ENCODE measurements at regions not wholly inside any gene's neighbourhood (a gene's known extent, or its start where the extent isn't known, plus 50 kb on each side); places are given as distances from the start of the nearest gene placed in this dataset.

- Histone ChIP-seq H3K27ac (ENCODE audit: low read depth, low read length) (no peak overlapping the region), H3K9me3 (ENCODE audit: control insufficient read depth, insufficient read depth, low read length) (no peaks in the 10 kb centered on the region), H3K4me3 (ENCODE audit: low read depth, low read length) (no peak overlapping the region), H3K27me3 (ENCODE audit: control insufficient read depth, insufficient read depth, low read length) (no peaks in the 10 kb centered on the region)
- CTCF ChIA-PET = no interaction called here
- POLR2A ChIA-PET = no interaction called here
- TF ChIP-seq, protein P1, sequence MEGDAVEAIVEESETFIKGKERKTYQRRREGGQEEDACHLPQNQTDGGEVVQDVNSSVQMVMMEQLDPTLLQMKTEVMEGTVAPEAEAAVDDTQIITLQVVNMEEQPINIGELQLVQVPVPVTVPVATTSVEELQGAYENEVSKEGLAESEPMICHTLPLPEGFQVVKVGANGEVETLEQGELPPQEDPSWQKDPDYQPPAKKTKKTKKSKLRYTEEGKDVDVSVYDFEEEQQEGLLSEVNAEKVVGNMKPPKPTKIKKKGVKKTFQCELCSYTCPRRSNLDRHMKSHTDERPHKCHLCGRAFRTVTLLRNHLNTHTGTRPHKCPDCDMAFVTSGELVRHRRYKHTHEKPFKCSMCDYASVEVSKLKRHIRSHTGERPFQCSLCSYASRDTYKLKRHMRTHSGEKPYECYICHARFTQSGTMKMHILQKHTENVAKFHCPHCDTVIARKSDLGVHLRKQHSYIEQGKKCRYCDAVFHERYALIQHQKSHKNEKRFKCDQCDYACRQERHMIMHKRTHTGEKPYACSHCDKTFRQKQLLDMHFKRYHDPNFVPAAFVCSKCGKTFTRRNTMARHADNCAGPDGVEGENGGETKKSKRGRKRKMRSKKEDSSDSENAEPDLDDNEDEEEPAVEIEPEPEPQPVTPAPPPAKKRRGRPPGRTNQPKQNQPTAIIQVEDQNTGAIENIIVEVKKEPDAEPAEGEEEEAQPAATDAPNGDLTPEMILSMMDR (IDR thresholded peaks at IDR 0.05; ENCODE audit: low read depth, low read length) = no peak
- DNase-seq (ENCODE audit: low read depth, low spot score) = no peak
Measured at GRCh38 chr3:88984832-88985231, 122.6 kb upstream of the EPHA3 start.

GRCh38 chr3:88985491-88985890 is 121.9 kb upstream of the EPHA3 start:
- POLR2A ChIA-PET = no interaction called here
- CTCF ChIA-PET = no interaction called here

GRCh38 chr3:88986834-88987233 is 120.6 kb upstream of the EPHA3 start:
- H3K9me3 ChIP-seq (ENCODE audit: control insufficient read depth, insufficient read depth, low read length) = no peaks in the 10 kb centered on the region
- H3K27me3 ChIP-seq (ENCODE audit: control insufficient read depth, insufficient read depth, low read length) = no peaks in the 10 kb centered on the region
- H3K27ac ChIP-seq (ENCODE audit: low read depth, low read length) = no peak overlapping the region
- CTCF ChIA-PET = no interaction called here
- peak; percentile 11 for DNase-seq (ENCODE audit: low read depth, low spot score)
- POLR2A ChIA-PET = no interaction called here
- TF ChIP-seq, protein P1 (IDR thresholded peaks at IDR 0.05; ENCODE audit: low read depth, low read length) = no peak
- H3K4me3 ChIP-seq (ENCODE audit: low read depth, low read length) = no peak overlapping the region

More at GRCh38 chr3:88985491-88985890, 121.9 kb upstream of the EPHA3 start:
- no peaks in the 10 kb centered on the region for H3K9me3 ChIP-seq (ENCODE audit: control insufficient read depth, insufficient read depth, low read length)
- H3K27me3 ChIP-seq (ENCODE audit: control insufficient read depth, insufficient read depth, low read length) = no peaks in the 10 kb centered on the region
- TF ChIP-seq, protein P1 (IDR thresholded peaks at IDR 0.05; ENCODE audit: low read depth, low read length) = no peak
- H3K27ac ChIP-seq (ENCODE audit: low read depth, low read length) = no peak overlapping the region
- H3K4me3 ChIP-seq (ENCODE audit: low read depth, low read length) = no peak overlapping the region
- DNase-seq (ENCODE audit: low read depth, low spot score) = no peak

- DNase-seq (ENCODE audit: low read depth, low spot score) = no peak
- Histone ChIP-seq H3K27me3 (ENCODE audit: control insufficient read depth, insufficient read depth, low read length) (no peaks in the 10 kb centered on the region), H3K9me3 (ENCODE audit: control insufficient read depth, insufficient read depth, low read length) (no peaks in the 10 kb centered on the region), H3K27ac (ENCODE audit: low read depth, low read length) (no peak overlapping the region), H3K4me3 (ENCODE audit: low read depth, low read length) (no peak overlapping the region)
- POLR2A ChIA-PET = no interaction called here
- TF ChIP-seq, protein P1 (IDR thresholded peaks at IDR 0.05; ENCODE audit: low read depth, low read length) = no peak
- CTCF ChIA-PET = interaction anchor here (0.6 to 0.7 kb wide), 3 partner anchors 10 to 1053 kb away, joined by 3 to 4 read pairs (median 4); no protein-coding TSS in a partner anchor
Measured at GRCh38 chr3:88987776-88988175, 119.6 kb upstream of the EPHA3 start.

- H3K9me3 ChIP-seq (ENCODE audit: control insufficient read depth, insufficient read depth, low read length) = no peaks in the 10 kb centered on the region
- CTCF ChIA-PET = no interaction called here
Measured at GRCh38 chr3:88988906-88989305, 118.5 kb upstream of the EPHA3 start.

More at GRCh38 chr3:88988906-88989305, 118.5 kb upstream of the EPHA3 start:
- POLR2A ChIA-PET = no interaction called here
- TF ChIP-seq, protein P1 (IDR thresholded peaks at IDR 0.05; ENCODE audit: low read depth, low read length) = no peak
- Histone ChIP-seq H3K27ac (ENCODE audit: low read depth, low read length) (no peak overlapping the region), H3K27me3 (ENCODE audit: control insufficient read depth, insufficient read depth, low read length) (no peaks in the 10 kb centered on the region), H3K4me3 (ENCODE audit: low read depth, low read length) (no peak overlapping the region)
- DNase-seq (ENCODE audit: low read depth, low spot score) = no peak

Measured in AG04450 (cell line).